ENCODE measurements at regions not wholly inside any gene's neighbourhood (a gene's known extent, or its start where the extent isn't known, plus 50 kb on each side); places are given as distances from the start of the nearest gene placed in this dataset.
"Not testable (repeated sequence)": the region's sequence is repeated elsewhere in the genome, so short reads cannot be mapped to it uniquely, and the experiment has no call there.

DNA sequence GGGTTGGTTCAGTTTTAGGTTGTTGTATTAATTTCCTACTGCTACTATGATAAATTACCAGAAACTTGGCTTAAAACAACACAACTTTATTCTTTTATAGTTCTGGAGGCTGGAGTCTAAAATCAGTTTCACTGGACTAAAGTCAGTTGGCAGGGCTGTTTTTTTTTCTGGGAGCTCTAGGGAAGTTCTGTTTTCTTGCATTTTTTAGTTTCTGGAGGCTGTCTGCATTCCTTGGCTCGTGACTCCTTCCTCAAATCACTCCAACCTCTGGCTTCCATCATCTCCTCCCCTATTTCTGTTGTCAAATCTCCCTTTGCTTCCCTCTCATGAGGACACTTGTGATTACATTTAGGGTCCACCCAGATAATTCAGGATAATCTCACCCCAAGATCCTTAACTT lies 51.3 kb upstream of the SUB1 start:
- Histone ChIP-seq H3K4me2 (no peak overlapping the region), H3K4me1 (peaks cover 32% of the 10 kb centered on the region), H3K9me3 (no peaks in the 10 kb centered on the region), H3K4me3 (no peak overlapping the region), H3K27ac (0 out of 6 replicates have a peak overlapping the region, but pooled peaks of 1 of the 2 experiments have one; percentile 1)
- 64% methylated on average over 1 of the region's 1 CpG for WGBS (ENCODE audit: missing lambda C conversion rate)
- ATAC-seq (no peak), FAIRE-seq (no peak), DNase-seq (ENCODE audit: low read depth in 1 of 2, low spot score in 1 of 2) (no peak)
- POLR2A ChIA-PET = interaction anchor here (1.4 kb wide), 1 partner anchor 48 kb away, joined by 3 read pairs; no protein-coding TSS in a partner anchor
- TF ChIP-seq JUNB (IDR thresholded peaks at IDR 0.05) (no peak), MAZ (IDR thresholded peaks at IDR 0.05; ENCODE audit: borderline replicate concordance, low read depth, low read length) (no peak), MAFK (IDR thresholded peaks at IDR 0.05; ENCODE audit: partially characterized antibody) (no peak), CHD2 (IDR thresholded peaks at IDR 0.05; ENCODE audit: low read length, partially characterized antibody) (no peak)
- TF ChIP-seq, protein P1, sequence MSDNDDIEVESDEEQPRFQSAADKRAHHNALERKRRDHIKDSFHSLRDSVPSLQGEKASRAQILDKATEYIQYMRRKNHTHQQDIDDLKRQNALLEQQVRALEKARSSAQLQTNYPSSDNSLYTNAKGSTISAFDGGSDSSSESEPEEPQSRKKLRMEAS (IDR thresholded peaks at IDR 0.05) = no peak
- TF ChIP-seq, protein P2, sequence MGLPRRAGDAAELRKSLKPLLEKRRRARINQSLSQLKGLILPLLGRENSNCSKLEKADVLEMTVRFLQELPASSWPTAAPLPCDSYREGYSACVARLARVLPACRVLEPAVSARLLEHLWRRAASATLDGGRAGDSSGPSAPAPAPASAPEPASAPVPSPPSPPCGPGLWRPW (IDR thresholded peaks at IDR 0.05) = no peak
- TF ChIP-seq, protein P3, sequence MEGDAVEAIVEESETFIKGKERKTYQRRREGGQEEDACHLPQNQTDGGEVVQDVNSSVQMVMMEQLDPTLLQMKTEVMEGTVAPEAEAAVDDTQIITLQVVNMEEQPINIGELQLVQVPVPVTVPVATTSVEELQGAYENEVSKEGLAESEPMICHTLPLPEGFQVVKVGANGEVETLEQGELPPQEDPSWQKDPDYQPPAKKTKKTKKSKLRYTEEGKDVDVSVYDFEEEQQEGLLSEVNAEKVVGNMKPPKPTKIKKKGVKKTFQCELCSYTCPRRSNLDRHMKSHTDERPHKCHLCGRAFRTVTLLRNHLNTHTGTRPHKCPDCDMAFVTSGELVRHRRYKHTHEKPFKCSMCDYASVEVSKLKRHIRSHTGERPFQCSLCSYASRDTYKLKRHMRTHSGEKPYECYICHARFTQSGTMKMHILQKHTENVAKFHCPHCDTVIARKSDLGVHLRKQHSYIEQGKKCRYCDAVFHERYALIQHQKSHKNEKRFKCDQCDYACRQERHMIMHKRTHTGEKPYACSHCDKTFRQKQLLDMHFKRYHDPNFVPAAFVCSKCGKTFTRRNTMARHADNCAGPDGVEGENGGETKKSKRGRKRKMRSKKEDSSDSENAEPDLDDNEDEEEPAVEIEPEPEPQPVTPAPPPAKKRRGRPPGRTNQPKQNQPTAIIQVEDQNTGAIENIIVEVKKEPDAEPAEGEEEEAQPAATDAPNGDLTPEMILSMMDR (IDR thresholded peaks at IDR 0.05) = no peak
- CTCF ChIA-PET = interaction anchor here (0.6 to 2.8 kb wide), 4 partner anchors 26 to 56 kb away, joined by 3 to 11 read pairs (median 6); no protein-coding TSS in a partner anchor

DNA sequence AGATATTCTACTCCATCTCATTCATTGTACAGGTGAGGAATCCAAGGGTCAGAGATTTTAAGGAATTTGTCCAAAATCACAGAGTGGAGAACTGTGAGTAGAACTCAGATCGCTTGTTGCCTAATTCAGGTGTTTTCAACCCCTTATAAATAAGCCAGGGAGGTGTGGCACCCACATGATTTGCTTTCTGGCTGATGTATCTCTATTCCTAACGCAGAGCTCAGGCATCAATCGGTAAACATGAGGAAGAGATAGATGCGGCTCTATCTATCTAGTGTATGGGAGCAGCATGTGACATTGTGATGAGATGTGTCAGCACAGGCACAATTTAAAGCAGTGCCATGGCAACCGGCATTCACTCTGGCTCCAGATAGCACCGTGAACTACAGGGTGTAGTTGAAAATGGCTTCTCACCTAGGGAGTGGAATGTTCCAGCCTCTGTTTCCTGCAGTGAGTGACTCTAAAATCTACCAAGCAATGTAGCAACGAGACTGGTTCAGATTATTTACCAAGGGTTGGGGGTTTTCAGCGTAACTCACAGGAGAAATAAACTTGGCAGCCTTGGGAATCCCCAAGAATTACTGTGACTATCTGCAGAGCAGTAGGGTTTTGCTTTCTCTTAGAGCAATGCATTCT lies 53.4 kb upstream of the SUB1 start:
- FAIRE-seq (no peak), ATAC-seq (peak; percentile 97 to 99), DNase-seq (ENCODE audit: low read depth in 1 of 2, low spot score in 1 of 2) (peak; percentile 74 to 75)
- H3K27ac ChIP-seq = peak overlapping the region; percentile 86
- H3K4me1 ChIP-seq = peaks cover 21% of the 10 kb centered on the region
- CTCF ChIA-PET = interaction anchor here (1.6 to 2.8 kb wide), 2 partner anchors 13 to 42 kb away, joined by 6 to 11 read pairs; no protein-coding TSS in a partner anchor
- H3K4me2 ChIP-seq = peak overlapping the region; percentile 88
- POLR2A ChIA-PET = interaction anchor here (0.6 to 1.6 kb wide), 6 partner anchors 11 to 267 kb away, joined by 3 to 7 read pairs (median 5); partner anchors contain the start of genes SUB1 and ZFR
- H3K9me3 ChIP-seq = no peaks in the 10 kb centered on the region
- WGBS (ENCODE audit: missing lambda C conversion rate) = 5% methylated on average over 8 of the region's 8 CpGs
- H3K4me3 ChIP-seq = peak overlapping the region; percentile 45
- TF ChIP-seq EHMT2 (IDR thresholded peaks at IDR 0.05; ENCODE audit: low read depth) (no peak), FOSB (CRISPR knock-in tag; IDR thresholded peaks at IDR 0.05) (no peak), CHD4 (IDR thresholded peaks at IDR 0.05; ENCODE audit: borderline replicate concordance) (no peak), CEBPB (IDR thresholded peaks at IDR 0.05) (0 out of 4 replicates have a peak, but pooled peaks of 1 of the 2 experiments have one; percentile 1), BHLHE40 (IDR thresholded peaks at IDR 0.05; ENCODE audit: low read depth, low read length) (no peak), FOSL2 (IDR thresholded peaks at IDR 0.05) (no peak), FOSL2 (CRISPR knock-in tag; IDR thresholded peaks at IDR 0.05) (peak; percentile 52; the same call in 1 of the 2 replicates)
- TF ChIP-seq, protein P4, sequence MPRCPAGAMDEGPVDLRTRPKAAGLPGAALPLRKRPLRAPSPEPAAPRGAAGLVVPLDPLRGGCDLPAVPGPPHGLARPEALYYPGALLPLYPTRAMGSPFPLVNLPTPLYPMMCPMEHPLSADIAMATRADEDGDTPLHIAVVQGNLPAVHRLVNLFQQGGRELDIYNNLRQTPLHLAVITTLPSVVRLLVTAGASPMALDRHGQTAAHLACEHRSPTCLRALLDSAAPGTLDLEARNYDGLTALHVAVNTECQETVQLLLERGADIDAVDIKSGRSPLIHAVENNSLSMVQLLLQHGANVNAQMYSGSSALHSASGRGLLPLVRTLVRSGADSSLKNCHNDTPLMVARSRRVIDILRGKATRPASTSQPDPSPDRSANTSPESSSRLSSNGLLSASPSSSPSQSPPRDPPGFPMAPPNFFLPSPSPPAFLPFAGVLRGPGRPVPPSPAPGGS (IDR thresholded peaks at IDR 0.05) = 0 out of 3 replicates have a peak, but pooled peaks have one; percentile 32
- TF ChIP-seq, protein P2 (IDR thresholded peaks at IDR 0.05) = 0 out of 2 replicates have a peak, but pooled peaks have one; percentile 7
- TF ChIP-seq, protein P3 (IDR thresholded peaks at IDR 0.05) = no peak
- TF ChIP-seq, protein P5, sequence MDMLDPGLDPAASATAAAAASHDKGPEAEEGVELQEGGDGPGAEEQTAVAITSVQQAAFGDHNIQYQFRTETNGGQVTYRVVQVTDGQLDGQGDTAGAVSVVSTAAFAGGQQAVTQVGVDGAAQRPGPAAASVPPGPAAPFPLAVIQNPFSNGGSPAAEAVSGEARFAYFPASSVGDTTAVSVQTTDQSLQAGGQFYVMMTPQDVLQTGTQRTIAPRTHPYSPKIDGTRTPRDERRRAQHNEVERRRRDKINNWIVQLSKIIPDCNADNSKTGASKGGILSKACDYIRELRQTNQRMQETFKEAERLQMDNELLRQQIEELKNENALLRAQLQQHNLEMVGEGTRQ (IDR thresholded peaks at IDR 0.05) = peak; percentile 53; the same call in 1 of the 2 replicates

DNA sequence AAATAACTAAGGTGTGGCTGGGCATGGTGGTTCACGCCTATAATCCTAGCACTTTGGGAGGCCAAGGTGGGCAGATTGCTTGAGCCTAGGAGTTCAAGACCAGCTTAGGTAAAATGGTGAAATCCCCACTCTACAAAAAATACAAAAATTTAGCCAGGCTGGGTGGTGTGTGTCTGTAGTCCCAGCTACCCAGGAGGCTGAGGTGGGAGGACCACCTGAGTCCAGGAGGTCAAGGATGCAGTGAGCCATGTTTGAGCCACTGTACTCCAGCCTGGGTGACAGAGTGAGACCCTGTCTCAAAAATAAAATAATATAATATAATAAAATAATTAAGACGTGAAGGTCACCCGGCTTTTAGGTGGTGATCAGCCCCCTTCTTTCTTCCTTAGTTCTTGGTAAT lies 58.0 kb upstream of the SUB1 start:
- CTCF ChIA-PET = interaction anchor here (1.6 kb wide), 1 partner anchor 62 kb away, joined by 5 read pairs; no protein-coding TSS in a partner anchor
- H3K9me3 ChIP-seq; DNase-seq (ENCODE audit: low read depth in 1 of 2, low spot score in 1 of 2); H3K27ac ChIP-seq; H3K4me2 ChIP-seq; ATAC-seq; H3K4me3 ChIP-seq; FAIRE-seq: not testable (repeated sequence)
- 86% methylated on average over 3 of the region's 3 CpGs for WGBS (ENCODE audit: missing lambda C conversion rate)
- POLR2A ChIA-PET = interaction anchor here (0.5 kb wide), 1 partner anchor 720 kb away, joined by 5 read pairs; no protein-coding TSS in a partner anchor
- peaks cover 11% of the 10 kb centered on the region for H3K4me1 ChIP-seq

Measured in A549 (cell line).